ENCODE measurements at regions not wholly inside any gene's neighbourhood (a gene's known extent, or its start where the extent isn't known, plus 50 kb on each side); places are given as distances from the start of the nearest gene placed in this dataset.
"Not testable (repeated sequence)": the region's sequence is repeated elsewhere in the genome, so short reads cannot be mapped to it uniquely, and the experiment has no call there.

DNA sequence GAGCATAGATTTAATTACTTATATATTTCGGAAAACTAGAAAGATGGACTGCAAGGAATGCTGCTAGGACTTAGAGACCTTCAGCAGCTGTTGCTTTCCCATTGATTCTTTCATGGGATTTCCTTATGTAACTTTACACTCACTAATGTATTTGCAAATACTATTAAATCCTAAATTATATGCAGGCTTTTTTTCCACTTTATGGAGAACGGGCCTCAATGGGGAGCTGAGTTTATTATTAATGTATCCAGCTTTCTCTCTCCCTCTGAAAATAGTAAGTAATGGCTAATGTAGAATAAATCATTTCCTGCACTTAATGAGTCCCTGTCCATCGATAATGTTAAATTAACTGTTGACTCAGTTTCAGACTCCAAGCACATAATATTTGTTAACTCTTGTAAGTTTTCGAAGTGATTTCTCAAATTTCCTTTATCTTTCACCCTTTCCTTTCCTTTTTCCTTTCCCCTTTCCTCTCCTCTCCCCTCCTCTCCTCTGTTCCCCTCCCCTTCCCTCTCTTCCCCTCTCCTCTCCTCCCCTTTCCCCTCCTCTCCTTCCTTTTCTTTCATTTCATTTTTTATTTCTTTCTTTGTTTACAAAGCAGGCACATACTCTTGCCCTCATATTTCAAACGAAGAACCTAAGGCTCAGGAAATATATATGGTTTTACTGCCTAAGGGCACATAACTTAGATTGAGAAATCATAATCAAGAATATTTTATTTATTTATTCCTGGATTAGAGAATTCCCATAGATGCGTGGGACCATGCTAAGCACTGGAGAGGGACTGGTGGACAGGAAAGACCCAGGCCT, 503.6 kb downstream of the MMUT start:
- no peaks in the 10 kb centered on the region for H3K27me3 ChIP-seq
- no peak overlapping the region for H3K4me3 ChIP-seq
- 67 to 78% methylated on average over 6 of the region's 6 CpGs for WGBS, 2 donors (ENCODE audit: low coverage in 1 of 2)
- H3K27ac ChIP-seq = no peak overlapping the region
- no peaks in the 10 kb centered on the region for H3K4me1 ChIP-seq
- in situ Hi-C loops (cut with MboI; ENCODE audit: low pct_ligation_motif_present in 1 of 4, low pct_unique_long_range_greater_than_20kb in 1 of 4, low sequenced_read_pairs in 3 of 4) (no loop called here), intact Hi-C loops (cut with DNase I; ENCODE audit: low total_unique reads) (no loop called here)
- H3K9me3 ChIP-seq = no peaks in the 10 kb centered on the region
- H3K36me3 ChIP-seq = no peaks in the 10 kb centered on the region
- no peak for TF ChIP-seq CTCF (IDR thresholded peaks at IDR 0.05)
- no peak for TF ChIP-seq EP300 (IDR thresholded peaks at IDR 0.05; ENCODE audit: low read depth)
- no peak for TF ChIP-seq POLR2AphosphoS5 (IDR thresholded peaks at IDR 0.05)
- TF ChIP-seq POLR2A (IDR thresholded peaks at IDR 0.05) = no peak
- DNase-seq = no peak

GRCh38 chr6:48957781-48958180, 505.3 kb downstream of the MMUT start:
- Histone ChIP-seq H3K4me1 (no peaks in the 10 kb centered on the region), H3K36me3 (no peaks in the 10 kb centered on the region), H3K27me3 (no peaks in the 10 kb centered on the region), H3K27ac (no peak overlapping the region), H3K9me3 (no peaks in the 10 kb centered on the region), H3K4me3 (no peak overlapping the region)
- 77 to 78% methylated on average over 3 to 5 of the region's 5 CpGs for WGBS, 2 donors (ENCODE audit: low coverage in 1 of 2)
- intact Hi-C loops (cut with DNase I; ENCODE audit: low total_unique reads) = no loop called here
- DNase-seq = no peak
- TF ChIP-seq POLR2AphosphoS5 (IDR thresholded peaks at IDR 0.05) (no peak), POLR2A (IDR thresholded peaks at IDR 0.05) (no peak), CTCF (IDR thresholded peaks at IDR 0.05) (no peak), EP300 (IDR thresholded peaks at IDR 0.05; ENCODE audit: low read depth) (no peak)
- in situ Hi-C loops (cut with MboI; ENCODE audit: low pct_ligation_motif_present in 1 of 4, low pct_unique_long_range_greater_than_20kb in 1 of 4, low sequenced_read_pairs in 3 of 4) = no loop called here

GRCh38 chr6:48951917-48952316, 511.1 kb downstream of the MMUT start:
- in situ Hi-C loops (cut with MboI; ENCODE audit: low pct_ligation_motif_present in 1 of 4, low pct_unique_long_range_greater_than_20kb in 1 of 4, low sequenced_read_pairs in 3 of 4) (no loop called here), intact Hi-C loops (cut with DNase I; ENCODE audit: low total_unique reads) (no loop called here)

DNA sequence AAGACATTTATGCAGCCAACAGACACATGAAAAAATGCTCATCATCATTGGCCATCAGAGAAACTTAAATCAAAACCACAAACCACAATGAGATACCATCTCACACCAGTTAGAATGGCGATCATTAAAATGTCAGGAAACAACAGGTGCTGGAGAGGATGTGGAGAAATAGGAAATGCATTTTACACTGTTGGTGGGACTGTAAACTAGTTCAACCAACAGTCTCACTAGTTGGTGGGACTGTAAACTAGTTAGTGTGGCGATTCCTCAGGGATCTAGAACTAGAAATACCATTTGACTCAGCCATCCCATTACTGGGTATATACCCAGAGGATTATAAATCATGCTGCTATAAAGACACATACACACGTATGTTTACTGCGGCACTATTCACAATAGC, 518.8 kb downstream of the MMUT start:
- H3K4me3 ChIP-seq; H3K9me3 ChIP-seq; DNase-seq; H3K27me3 ChIP-seq; intact Hi-C loops (cut with DNase I; ENCODE audit: low total_unique reads); H3K36me3 ChIP-seq; in situ Hi-C loops (cut with MboI; ENCODE audit: low pct_ligation_motif_present in 1 of 4, low pct_unique_long_range_greater_than_20kb in 1 of 4, low sequenced_read_pairs in 3 of 4); H3K27ac ChIP-seq; H3K4me1 ChIP-seq: not testable (repeated sequence)
- WGBS, 2 donors (ENCODE audit: low coverage in 1 of 2) = 63 to 88% methylated on average over 2 to 4 of the region's 4 CpGs

More at GRCh38 chr6:48951917-48952316, 511.1 kb downstream of the MMUT start:
- Histone ChIP-seq H3K4me1 (no peaks in the 10 kb centered on the region), H3K27ac (no peak overlapping the region), H3K9me3 (no peaks in the 10 kb centered on the region), H3K27me3 (no peaks in the 10 kb centered on the region), H3K4me3 (no peak overlapping the region), H3K36me3 (no peaks in the 10 kb centered on the region)
- no peak for DNase-seq
- 85 to 100% methylated on average over 2 of the region's 2 CpGs for WGBS, 2 donors (ENCODE audit: low coverage in 1 of 2)
- TF ChIP-seq POLR2AphosphoS5 (IDR thresholded peaks at IDR 0.05) = no peak
- no peak for TF ChIP-seq CTCF (IDR thresholded peaks at IDR 0.05)
- no peak for TF ChIP-seq POLR2A (IDR thresholded peaks at IDR 0.05)
- no peak for TF ChIP-seq EP300 (IDR thresholded peaks at IDR 0.05; ENCODE audit: low read depth)

GRCh38 chr6:48933136-48933535, 529.9 kb downstream of the MMUT start:
- TF ChIP-seq POLR2AphosphoS5 (IDR thresholded peaks at IDR 0.05) = no peak
- no peak for TF ChIP-seq POLR2A (IDR thresholded peaks at IDR 0.05)
- TF ChIP-seq CTCF (IDR thresholded peaks at IDR 0.05) = no peak
- no peak for TF ChIP-seq EP300 (IDR thresholded peaks at IDR 0.05; ENCODE audit: low read depth)
- no peak overlapping the region for H3K4me3 ChIP-seq

More at GRCh38 chr6:48933136-48933535, 529.9 kb downstream of the MMUT start:
- in situ Hi-C loops (cut with MboI; ENCODE audit: low pct_ligation_motif_present in 1 of 4, low pct_unique_long_range_greater_than_20kb in 1 of 4, low sequenced_read_pairs in 3 of 4) = no loop called here
- no peak for DNase-seq
- Histone ChIP-seq H3K27me3 (no peaks in the 10 kb centered on the region), H3K27ac (no peak overlapping the region), H3K9me3 (no peaks in the 10 kb centered on the region), H3K36me3 (no peaks in the 10 kb centered on the region), H3K4me1 (no peaks in the 10 kb centered on the region)
- intact Hi-C loops (cut with DNase I; ENCODE audit: low total_unique reads) = no loop called here
